AML-193 (cell line): ENCODE measurements at regions not wholly inside any gene's neighbourhood (a gene's known extent, or its start where the extent isn't known, plus 50 kb on each side); places are given as distances from the start of the nearest gene placed in this dataset.

Experiments
- DNase-seq, 2 experiments: peaks; one replicate each; lab custom pipeline; 2025; lab: John Stamatoyannopoulos, UW

DNA sequence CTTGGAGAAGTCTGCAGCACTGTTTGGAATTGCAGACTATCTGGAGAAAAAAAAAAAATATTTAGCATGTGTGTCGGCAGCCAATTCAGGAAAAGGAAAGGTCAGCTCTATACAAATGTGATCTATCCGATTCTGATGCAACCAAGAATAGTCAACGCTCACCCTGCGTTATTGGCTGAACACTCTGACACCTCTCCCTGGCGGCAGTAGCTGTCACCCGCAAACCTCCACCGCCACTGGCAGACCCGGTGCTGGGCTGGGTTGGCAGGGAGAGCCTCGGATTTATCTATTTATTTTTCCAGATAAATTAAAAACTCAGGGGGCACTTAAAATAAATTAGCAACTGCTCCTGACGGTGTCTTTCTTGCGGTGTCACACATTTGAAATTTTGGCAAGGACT lies 409.7 kb downstream of the VRK1 start:
- no peak for DNase-seq

DNA sequence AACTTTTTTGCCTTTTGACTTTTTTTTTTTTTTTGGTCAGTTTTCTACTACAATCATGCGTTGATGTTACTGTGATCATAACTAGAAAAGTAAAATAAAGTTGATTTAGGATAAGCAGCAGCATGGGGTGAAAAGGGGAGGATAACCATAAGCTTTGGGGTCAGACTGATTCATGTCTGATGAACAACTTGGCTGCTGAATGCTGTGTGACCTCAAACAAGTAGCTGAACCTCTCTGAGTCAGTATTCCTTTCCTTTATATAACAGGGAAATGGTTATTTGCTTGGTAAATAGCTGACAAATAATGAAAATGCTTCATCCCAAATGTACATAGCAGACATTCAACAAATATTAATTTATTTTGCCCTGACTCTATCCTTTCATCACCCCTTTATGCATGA lies 413.0 kb downstream of the VRK1 start:
- DNase-seq, result no peak

- no peak for DNase-seq
Observed at GRCh38 chr14:97212399-97212798, 415.2 kb downstream of the VRK1 start.

- DNase-seq, result no peak
Observed at GRCh38 chr14:97213720-97214119, 416.5 kb downstream of the VRK1 start.

GRCh38 chr14:97215263-97215969 lies 418.2 kb downstream of the VRK1 start:
- DNase-seq, result no peak

DNA sequence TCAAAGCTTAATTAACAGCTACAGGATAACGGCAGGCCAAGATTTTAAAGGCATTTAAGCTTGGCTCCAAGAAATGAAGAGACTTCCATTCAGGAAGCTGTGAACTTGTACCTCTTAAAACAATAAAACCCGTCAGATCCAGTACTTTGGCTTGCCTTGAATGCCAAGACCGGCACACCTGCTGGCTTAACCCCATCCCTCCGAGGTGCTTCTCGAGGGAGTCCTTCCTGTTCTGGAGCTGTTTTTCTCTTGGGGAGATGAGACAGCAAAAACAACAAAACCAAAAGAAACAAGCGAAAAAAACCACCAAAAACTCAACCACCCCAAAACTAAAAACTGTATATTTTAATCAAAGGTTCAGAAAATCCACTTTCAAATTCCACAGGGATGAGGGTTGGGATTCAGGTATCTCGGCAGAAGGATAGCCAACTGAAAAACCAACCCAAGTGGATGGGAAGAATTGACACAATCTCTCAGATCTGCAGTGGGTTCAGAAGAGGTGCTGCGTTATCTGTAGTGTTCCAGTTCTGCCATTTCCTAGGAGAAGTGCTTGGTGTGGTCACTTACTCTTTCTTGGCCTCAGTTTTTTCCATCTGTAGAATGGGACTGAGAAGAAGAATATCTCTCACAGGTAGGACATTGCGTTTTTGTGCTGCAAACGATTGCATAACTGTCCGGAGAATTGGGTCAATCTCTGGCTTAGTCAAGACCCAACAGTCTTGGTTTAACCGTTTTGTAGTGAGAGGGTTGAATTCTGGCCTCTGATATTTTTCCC lies 420.1 kb downstream of the VRK1 start:
- no peak for DNase-seq

- no peak for DNase-seq
Observed at GRCh38 chr14:97218274-97218673, 421.1 kb downstream of the VRK1 start.

- no peak for DNase-seq
Observed at GRCh38 chr14:97218691-97219430, 421.7 kb downstream of the VRK1 start.

GRCh38 chr14:97219431-97220017 lies 422.3 kb downstream of the VRK1 start:
- DNase-seq, result no peak

DNA sequence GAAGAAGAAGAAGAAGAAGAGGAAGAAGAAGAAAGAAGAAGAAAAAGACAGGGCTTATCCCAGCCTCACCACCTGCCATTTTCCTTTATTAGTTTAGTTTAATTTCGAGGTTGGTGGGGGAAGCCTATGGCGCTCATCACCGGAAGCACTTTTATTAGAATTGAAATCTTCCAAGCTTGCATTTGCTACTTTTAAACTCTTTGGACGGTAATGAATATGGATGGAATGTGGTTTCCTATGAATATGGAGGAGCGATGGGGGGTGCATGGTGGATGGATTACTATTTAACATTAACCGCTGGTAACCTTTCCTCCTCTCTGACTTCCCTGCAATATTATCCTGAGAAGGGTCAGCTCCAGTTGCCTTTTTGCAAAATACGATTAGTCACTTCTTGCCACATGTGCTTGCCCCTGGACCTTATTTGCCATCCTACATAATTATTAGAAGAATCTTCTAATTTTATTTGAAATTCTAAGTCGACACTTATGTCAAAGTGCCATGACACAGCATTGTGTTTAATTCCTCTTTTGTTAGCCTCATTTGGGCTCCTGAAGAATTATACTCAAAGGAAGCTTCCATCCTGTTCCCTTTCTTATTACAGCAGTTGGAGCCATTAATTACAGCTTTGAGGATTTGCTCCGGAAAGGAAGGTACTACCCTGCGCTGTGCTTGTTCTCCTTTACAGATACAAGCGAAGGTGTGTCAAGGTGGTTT lies 424.5 kb downstream of the VRK1 start:
- DNase-seq, result no peak

DNA sequence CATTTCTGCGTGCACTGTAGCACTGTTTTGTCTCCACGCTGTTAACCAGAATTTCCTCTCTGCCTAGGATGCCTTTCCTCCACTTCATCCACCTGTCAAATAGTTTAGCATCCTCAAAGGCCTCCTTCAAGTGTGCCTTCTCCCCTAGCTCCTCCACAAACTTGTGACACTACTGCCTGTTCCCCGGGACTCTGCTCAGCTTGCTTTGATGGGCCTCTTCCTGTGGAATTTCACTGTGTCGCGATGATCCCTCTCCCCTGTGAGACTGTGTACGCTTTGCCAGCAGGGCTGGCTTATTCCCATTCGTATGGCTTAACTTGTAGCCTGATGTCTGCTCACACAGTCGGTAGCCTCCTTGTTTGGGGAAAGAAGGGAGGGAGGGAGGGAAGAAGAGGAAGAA lies 426.8 kb downstream of the VRK1 start:
- DNase-seq, result no peak

GRCh38 chr14:97230051-97230450 lies 432.9 kb downstream of the VRK1 start:
- no peak for DNase-seq

DNA sequence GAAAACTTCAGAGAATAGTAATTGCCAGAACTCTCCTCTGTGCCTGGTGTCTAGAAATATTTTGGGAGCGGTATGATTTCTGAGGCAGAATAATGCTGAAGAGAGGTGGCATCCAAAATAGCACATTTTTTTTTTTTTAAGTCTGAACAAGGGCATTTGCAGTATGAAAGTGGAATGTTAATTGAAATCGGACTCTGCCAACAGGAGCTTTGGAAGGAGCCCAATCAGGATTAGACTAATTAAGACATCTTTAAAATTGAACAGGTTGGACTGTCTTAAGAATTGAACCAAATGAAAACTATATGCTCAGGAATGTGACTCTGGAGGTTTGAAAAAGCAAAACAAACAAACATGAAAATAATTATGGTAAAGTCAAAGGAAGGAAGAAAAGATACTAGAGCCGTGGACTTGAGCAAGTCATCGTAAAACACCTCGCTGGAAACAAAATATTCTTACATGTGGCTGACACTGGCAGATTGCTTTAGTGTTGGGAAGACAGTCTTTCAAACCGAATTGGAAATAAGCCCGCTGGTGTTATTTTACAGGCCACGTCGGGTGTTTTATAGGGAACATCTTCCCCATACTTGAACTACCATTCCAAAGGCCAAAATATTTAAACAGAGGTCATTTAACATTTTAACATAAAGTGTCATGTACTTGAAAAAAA lies 436.3 kb downstream of the VRK1 start:
- no peak for DNase-seq

- no peak for DNase-seq
Observed at GRCh38 chr14:97246648-97247047, 449.5 kb downstream of the VRK1 start.

DNA sequence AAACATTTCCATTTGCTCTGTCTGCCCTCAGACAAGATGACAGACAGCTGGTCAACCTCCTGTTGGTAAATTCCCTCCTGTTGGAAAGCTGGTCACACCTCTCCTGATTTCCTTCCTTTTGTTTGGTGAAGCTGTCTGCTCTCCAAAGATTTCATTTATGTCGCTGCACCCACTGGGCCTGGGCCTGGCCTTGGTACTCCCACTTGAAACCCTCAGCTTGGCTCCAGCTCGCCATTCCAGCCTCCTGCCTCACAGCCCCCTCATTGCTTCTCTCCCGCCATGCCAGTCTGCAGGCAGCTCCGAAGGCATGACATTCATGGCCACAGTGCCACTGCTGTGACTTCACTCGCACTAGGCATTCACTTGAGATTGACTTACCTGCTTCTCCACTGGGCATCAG lies 451.8 kb downstream of the VRK1 start:
- DNase-seq, result no peak

DNA sequence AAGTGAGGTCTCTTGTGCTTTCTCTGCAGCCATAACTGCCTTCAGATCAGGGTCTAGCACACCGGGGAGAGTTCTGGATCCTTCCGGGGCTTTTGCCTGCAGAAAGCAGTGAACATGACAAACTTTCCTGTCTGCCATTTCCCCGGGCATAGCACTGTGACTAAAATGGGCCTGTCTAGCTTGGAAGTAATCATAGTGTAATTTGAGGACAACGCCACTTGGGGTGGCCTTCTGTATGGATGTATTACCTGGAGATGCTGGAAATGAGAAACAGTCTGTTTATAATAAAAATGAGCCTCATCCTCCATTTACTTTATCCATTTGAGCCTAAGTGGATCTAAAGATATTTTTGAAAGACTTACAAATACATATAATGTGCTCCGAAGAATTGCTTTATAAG lies 453.7 kb downstream of the VRK1 start:
- no peak for DNase-seq

DNA sequence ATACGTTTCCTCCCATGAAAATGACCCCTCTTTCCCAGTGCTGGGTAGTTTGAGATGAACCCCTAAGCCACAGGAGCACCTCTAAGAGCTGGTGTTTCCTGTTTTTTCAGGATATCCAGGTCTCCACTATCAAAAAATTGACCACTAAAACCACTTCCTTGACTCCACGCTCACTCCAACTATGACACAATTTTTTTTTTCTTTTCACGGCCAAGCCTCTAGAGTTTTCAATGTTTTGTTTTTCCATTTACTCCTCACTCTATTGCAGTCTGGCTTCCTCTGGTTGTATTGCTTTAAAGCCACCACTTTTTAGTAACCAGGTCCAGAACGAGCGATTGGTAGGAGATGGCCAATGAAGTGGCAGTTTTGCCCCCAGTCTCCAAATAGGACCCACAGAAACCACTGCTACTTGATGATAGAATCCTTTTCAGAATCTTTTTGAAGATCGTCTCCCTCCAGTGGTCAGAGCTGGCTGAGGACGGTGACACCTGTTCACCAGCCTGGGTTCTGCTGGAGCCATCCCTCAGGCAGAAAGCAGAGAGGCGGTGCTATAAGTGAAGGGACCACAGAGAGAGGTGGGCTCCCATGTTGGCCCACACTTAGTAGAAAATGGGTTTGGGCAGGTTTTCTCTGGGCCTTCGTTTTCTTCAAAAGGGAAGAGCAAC lies 454.4 kb downstream of the VRK1 start:
- DNase-seq, result peak in 1 of 2 experiments; percentile 21

GRCh38 chr14:97253756-97254155 lies 456.6 kb downstream of the VRK1 start:
- peak in 1 of 2 experiments; percentile 6 for DNase-seq

GRCh38 chr14:97262336-97262735 lies 465.2 kb downstream of the VRK1 start:
- DNase-seq, result no peak

DNA sequence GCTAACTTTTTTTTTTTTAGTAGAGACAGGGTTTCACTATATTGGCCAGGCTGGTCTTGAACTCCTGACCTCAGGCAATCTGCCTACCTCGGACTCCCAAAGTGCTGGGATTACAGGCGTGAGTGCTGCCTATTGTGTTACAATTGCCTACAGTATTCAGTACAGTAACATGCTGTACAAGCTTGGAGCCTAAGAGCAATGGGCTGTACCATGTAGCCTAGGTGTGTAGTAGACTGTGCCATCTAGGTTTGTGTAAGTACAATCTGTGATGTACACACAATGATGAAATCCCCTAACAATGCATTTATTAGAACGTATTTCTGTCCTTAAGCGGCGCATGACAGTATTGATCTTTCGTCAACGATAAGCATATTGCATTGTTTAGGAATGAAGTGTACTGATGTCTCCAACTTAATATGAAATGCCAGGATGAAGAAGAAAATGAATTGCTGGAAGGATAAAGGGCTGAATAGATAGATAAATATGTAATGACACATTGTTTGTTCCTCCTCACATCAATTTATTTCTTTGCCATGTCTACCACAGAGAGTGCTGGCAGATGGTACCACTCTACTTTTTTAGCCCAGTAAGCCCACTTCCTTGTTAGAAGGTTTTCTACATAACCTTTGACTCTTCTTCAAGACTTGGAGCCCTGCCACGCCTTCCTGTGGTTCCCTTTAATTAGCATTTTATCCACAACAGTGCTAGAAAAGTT lies 467.5 kb downstream of the VRK1 start:
- no peak for DNase-seq
